SHP77 treated with DMSO at 0.1 percent for 48 hours (cell line): ENCODE measurements at regions not wholly inside any gene's neighbourhood (a gene's known extent, or its start where the extent isn't known, plus 50 kb on each side); places are given as distances from the start of the nearest gene placed in this dataset.
"Not testable (repeated sequence)": the region's sequence is repeated elsewhere in the genome, so short reads cannot be mapped to it uniquely, and the experiment has no call there.

ENCODE experiments used
- DNase-seq: peaks from one replicate; lab custom pipeline; 2025; lab: John Stamatoyannopoulos, UW

- DNase-seq: no peak
Measured at GRCh38 chr5:159593518-159594073, 263.3 kb upstream of the IL12B start.

GRCh38 chr5:159595561-159595960, 265.3 kb upstream of the IL12B start:
- DNase-seq: not testable (repeated sequence)

- no peak for DNase-seq
Measured at GRCh38 chr5:159601216-159601615, 270.9 kb upstream of the IL12B start.

- DNase-seq: no peak
Measured at GRCh38 chr5:159602434-159602833, 272.1 kb upstream of the IL12B start.

GRCh38 chr5:159605585-159605984, 275.3 kb upstream of the IL12B start:
- DNase-seq: no peak

- no peak for DNase-seq
Measured at GRCh38 chr5:159609359-159609758, 279.1 kb upstream of the IL12B start.

GRCh38 chr5:159610966-159611579, 280.8 kb upstream of the IL12B start:
- DNase-seq: no peak

GRCh38 chr5:159616952-159617351, 286.7 kb upstream of the IL12B start:
- DNase-seq: no peak

- DNase-seq: no peak
Measured at GRCh38 chr5:159619826-159620225, 289.5 kb upstream of the IL12B start.

GRCh38 chr5:159620853-159621540, 290.7 kb upstream of the IL12B start:
- DNase-seq: no peak

- DNase-seq: no peak
Measured at GRCh38 chr5:159628703-159629102, 287.6 kb upstream of the ADRA1B start.

- DNase-seq: no peak
Measured at GRCh38 chr5:159629158-159629557, 287.1 kb upstream of the ADRA1B start.

- DNase-seq: no peak
Measured at GRCh38 chr5:159630545-159630944, 285.7 kb upstream of the ADRA1B start.

- DNase-seq: no peak
Measured at GRCh38 chr5:159631001-159631400, 285.3 kb upstream of the ADRA1B start.

GRCh38 chr5:159632866-159633265, 283.4 kb upstream of the ADRA1B start:
- DNase-seq: no peak

GRCh38 chr5:159638481-159638880, 277.8 kb upstream of the ADRA1B start:
- no peak for DNase-seq

GRCh38 chr5:159638954-159639559, 277.2 kb upstream of the ADRA1B start:
- no peak for DNase-seq

- no peak for DNase-seq
Measured at GRCh38 chr5:159639590-159639989, 276.7 kb upstream of the ADRA1B start.

- DNase-seq: no peak
Measured at GRCh38 chr5:159640446-159640845, 275.8 kb upstream of the ADRA1B start.

GRCh38 chr5:159640921-159641320, 275.4 kb upstream of the ADRA1B start:
- no peak for DNase-seq

GRCh38 chr5:159641371-159642039, 274.8 kb upstream of the ADRA1B start:
- DNase-seq: no peak

GRCh38 chr5:159642379-159642778, 273.9 kb upstream of the ADRA1B start:
- no peak for DNase-seq

GRCh38 chr5:159644053-159644452, 272.2 kb upstream of the ADRA1B start:
- no peak for DNase-seq
